ENCODE measurements at regions not wholly inside any gene's neighbourhood (a gene's known extent, or its start where the extent isn't known, plus 50 kb on each side); places are given as distances from the start of the nearest gene placed in this dataset.
"Not testable (repeated sequence)": the region's sequence is repeated elsewhere in the genome, so short reads cannot be mapped to it uniquely, and the experiment has no call there.

DNA sequence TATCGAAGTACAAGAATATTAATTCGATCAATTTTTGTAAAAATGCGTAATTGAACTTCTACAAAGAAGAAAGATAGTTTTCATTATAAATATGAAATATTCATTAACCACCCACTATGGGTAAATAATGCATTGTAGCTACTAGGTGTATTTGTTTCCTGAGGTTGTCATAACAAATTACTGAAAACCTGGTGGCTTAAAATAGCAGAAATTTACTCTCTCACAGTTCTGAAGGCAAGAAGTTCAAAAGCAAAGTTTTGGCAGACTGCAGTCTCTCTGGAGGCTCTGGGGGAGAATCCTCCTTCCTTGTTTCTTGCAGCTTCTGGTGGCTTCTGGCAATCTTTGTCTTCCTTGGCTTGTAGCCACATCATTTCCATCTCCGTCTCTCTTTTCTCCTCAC lies 99.2 kb upstream of the MIR17HG start:
- DNase-seq (no peak), ATAC-seq (no peak)
- intact Hi-C loops (cut with micrococcal nuclease) = no loop called here

GRCh38 chr13:91249370-91249769 lies 98.1 kb upstream of the MIR17HG start:
- intact Hi-C loops (cut with micrococcal nuclease) = no loop called here
- ATAC-seq (no peak), DNase-seq (no peak)

DNA sequence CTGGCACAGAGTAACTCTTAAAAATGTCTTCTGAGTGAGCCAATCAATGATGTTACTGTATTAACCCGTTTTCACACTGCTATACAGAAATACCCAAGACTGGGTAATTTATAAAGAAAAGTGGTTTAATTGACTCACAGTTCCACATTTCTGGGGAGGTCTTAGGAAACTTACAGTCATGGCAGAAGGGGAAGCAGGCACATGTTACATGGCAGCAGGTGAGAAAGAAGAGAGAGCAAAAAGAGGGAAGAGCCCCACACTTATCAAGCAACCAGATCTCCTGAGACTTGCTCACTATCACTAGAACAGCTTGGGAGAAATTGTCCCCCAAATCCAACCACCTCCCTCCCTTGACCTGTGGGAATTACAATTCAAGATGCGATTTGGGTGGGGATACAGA lies 97.6 kb upstream of the MIR17HG start:
- intact Hi-C loops (cut with micrococcal nuclease) = no loop called here
- DNase-seq (no peak), ATAC-seq (no peak)

GRCh38 chr13:91251573-91251972 lies 95.9 kb upstream of the MIR17HG start:
- intact Hi-C loops (cut with micrococcal nuclease); DNase-seq; ATAC-seq: not testable (repeated sequence)

GRCh38 chr13:91264484-91264883 lies 83.0 kb upstream of the MIR17HG start:
- intact Hi-C loops (cut with micrococcal nuclease) = no loop called here
- DNase-seq = no peak
- ATAC-seq = no peak

GRCh38 chr13:91269237-91269636 lies 78.2 kb upstream of the MIR17HG start:
- ATAC-seq = no peak
- DNase-seq = no peak
- intact Hi-C loops (cut with micrococcal nuclease) = no loop called here

GRCh38 chr13:91270031-91270430 lies 77.5 kb upstream of the MIR17HG start:
- intact Hi-C loops (cut with micrococcal nuclease) = no loop called here
- ATAC-seq = no peak
- DNase-seq = no peak

GRCh38 chr13:91272235-91272777 lies 75.2 kb upstream of the MIR17HG start:
- intact Hi-C loops (cut with micrococcal nuclease) = no loop called here
- DNase-seq (no peak), ATAC-seq (no peak)

- no peak for ATAC-seq
- no peak for DNase-seq
- intact Hi-C loops (cut with micrococcal nuclease) = no loop called here
Measured at GRCh38 chr13:91273675-91274074, 73.8 kb upstream of the MIR17HG start.

DNA sequence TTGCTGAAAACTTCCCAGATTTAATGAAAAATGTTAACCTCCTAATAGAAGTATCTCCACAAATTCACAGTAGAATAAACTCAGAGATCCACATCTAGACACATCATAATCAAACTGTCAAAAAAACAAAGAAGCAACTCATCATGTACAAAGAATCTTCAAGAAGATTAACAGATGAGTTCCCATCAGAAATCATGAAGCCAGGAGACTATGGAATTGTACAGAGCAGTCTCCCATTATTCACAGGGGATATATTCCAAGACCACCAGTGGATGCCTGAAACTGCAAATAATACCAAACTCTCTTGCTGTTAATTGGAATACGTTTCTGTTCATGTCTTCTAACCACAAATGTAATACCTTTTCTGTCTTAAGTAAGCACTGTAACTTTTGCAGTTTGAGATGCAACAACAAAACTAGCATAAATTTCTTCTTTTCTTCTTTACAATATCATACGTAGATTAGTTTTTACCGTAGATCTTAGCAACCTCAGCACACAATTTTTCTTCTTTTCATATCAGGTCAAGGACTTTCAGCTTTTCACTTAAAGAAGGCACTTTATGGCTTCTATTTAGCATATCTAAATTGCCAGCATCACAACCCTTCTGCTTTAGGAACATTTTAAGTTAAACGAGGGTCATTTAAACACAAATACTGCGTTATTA lies 70.3 kb upstream of the MIR17HG start:
- ATAC-seq (no peak), DNase-seq (no peak)
- intact Hi-C loops (cut with micrococcal nuclease) = no loop called here

- ATAC-seq (no peak), DNase-seq (no peak)
- intact Hi-C loops (cut with micrococcal nuclease) = no loop called here
Measured at GRCh38 chr13:91278291-91278690, 69.2 kb upstream of the MIR17HG start.

DNA sequence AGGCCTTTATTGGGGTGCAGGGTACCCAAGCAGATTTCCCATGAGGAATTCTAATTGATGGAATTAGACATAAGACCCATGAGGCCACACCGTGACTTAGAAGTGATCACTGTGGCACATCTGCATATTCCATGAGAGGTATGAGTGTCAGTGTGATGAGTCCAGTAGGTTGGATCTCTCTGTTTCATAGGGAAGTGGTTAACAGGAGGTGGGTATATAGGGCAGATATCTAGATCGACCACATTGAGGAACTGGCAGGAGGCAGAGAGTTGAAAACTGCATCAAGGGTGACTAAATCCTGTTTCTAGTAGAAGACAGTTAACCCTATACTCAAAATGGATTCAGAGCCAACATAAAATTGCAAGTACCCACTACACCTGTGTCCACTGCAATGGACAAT lies 68.6 kb upstream of the MIR17HG start:
- intact Hi-C loops (cut with micrococcal nuclease) = no loop called here
- DNase-seq (no peak), ATAC-seq (no peak)

GRCh38 chr13:91280801-91281200 lies 66.7 kb upstream of the MIR17HG start:
- DNase-seq (no peak), ATAC-seq (no peak)
- intact Hi-C loops (cut with micrococcal nuclease) = no loop called here

GRCh38 chr13:91284335-91284734 lies 63.2 kb upstream of the MIR17HG start:
- DNase-seq = no peak
- ATAC-seq = no peak
- intact Hi-C loops (cut with micrococcal nuclease) = no loop called here

DNA sequence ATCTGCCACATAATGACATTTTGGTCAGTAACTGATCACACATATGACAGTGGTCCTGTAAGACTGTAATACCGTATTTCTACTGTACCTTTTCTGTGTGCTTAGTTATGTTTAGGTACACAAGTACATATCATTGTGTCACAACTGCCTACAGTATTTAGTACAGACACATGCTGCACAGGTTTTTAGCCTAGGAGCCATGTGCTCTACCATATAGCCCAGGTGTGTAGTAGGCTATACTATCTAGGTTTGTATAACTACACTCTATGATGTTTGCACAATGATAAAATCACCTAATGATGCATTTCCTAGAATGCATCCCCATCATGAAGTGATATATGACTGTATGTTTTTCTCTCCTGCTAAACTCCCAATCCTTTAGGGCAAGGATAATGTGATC lies 61.2 kb upstream of the MIR17HG start:
- no peak for DNase-seq
- intact Hi-C loops (cut with micrococcal nuclease) = no loop called here
- ATAC-seq = no peak

DNA sequence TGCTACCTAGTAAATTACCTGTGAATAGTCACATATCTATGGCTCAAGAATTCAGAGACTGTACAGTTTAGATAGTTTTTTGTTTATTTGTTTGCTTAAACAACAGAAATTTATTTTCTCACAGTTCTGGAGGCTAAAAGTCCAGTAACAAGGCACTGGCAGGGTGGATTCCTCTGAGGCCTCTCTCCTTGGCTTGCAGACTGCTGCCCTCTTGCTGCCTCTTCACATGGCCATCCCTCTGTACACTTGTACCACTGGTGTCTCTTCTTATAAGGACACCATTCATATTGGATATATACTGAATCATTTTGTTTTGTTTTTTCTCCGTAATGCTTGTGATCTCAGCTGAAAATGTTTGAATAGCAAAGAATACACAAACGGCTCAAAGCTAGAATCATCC lies 56.4 kb upstream of the MIR17HG start:
- ATAC-seq (no peak), DNase-seq (no peak)
- intact Hi-C loops (cut with micrococcal nuclease) = no loop called here

DNA sequence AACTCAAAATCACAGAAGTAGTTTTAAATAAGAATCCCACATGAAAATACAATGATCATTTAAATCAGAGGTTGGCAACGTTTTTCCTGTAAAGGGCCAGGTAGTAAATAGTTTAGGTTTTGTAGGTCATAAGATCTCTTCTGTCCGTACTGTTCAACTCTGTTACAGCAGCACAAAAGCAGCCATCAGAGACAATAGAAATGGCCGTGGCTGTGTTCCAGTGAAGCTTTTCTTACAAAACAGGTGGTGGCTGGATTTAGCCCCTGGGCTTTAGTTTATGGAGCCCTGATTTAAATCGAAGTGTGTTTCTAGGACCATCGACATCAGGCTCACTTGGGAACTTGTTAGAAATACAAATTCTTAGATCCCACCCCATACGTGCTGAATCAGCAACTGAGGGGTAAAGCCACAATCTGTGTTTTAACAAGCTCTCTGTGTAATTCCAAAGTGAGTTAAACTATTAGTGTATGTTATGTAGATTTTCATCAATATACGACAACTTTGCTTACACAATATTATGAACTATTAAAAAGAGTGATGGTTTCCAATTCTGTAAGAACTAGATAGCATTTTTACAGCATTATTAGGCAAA lies 54.8 kb upstream of the MIR17HG start:
- ATAC-seq (no peak), DNase-seq (no peak)
- intact Hi-C loops (cut with micrococcal nuclease) = no loop called here

GRCh38 chr13:91295712-91296410 lies 51.6 kb upstream of the MIR17HG start:
- no peak for ATAC-seq
- DNase-seq = no peak
- intact Hi-C loops (cut with micrococcal nuclease) = no loop called here

GRCh38 chr13:91297503-91297902 lies 50.0 kb upstream of the MIR17HG start:
- intact Hi-C loops (cut with micrococcal nuclease) = no loop called here
- no peak for ATAC-seq
- DNase-seq = no peak
